Ascending aorta (tissue), 2 donors: ENCODE measurements at regions not wholly inside any gene's neighbourhood (a gene's known extent, or its start where the extent isn't known, plus 50 kb on each side); places are given as distances from the start of the nearest gene placed in this dataset.

ENCODE experiments used
- DNase-seq, 2 donors: peaks; one replicate each; pipeline ENCODE4 v3.0.0-alpha.2; 2019; ENCODE audit warnings: low spot score in 2 of 2
- H3K27ac ChIP-seq, 2 donors: fragments of 200-600 bp; sonication (generic); one replicate each; pipeline ENCODE4 v1.5.1; 2016 to 2017; ENCODE audit warnings: mild to moderate bottlenecking in 1 of 2
- H3K27me3 ChIP-seq: fragments of 200-600 bp; sonication (generic); one replicate; pipeline ENCODE4 v1.5.1; 2017
- H3K36me3 ChIP-seq, 2 donors: fragments of 200-600 bp; sonication (generic); one replicate each; pipeline ENCODE4 v1.5.1; 2016
- H3K4me1 ChIP-seq, 2 donors: fragments of 200-600 bp; sonication (generic); one replicate each; pipeline ENCODE4 v1.5.1; 2016 to 2017; ENCODE audit warnings: mild to moderate bottlenecking in 1 of 2
- H3K4me3 ChIP-seq, 2 donors: fragments of 200-600 bp; sonication (generic); one replicate each; pipeline ENCODE4 v1.5.1; 2016 to 2017; ENCODE audit warnings: mild to moderate bottlenecking in 1 of 2
- H3K9me3 ChIP-seq, 2 donors: fragments of 200-600 bp; sonication (generic); one replicate each; pipeline ENCODE4 v1.5.1; 2016
- intact Hi-C: fragments of 100-400 bp; cut with DNase I; formaldehyde crosslinking; loops from one replicate; pipeline ENCODE4 v1.15.1; 2023
- TF ChIP-seq, protein P1 (sequence below), 3 experiments: fragments of 200-600 bp in 2 of 3; fragments of 450-650 bp in 1 of 3; sonication (generic) in 2 of 3; IDR thresholded peaks; one replicate each; pipeline ENCODE4 v1.5.1; 2016 to 2019; ENCODE audit warnings: antibody characterized with exemption in 3 of 3, mild to moderate bottlenecking in 1 of 3, moderate library complexity in 1 of 3

DNA sequence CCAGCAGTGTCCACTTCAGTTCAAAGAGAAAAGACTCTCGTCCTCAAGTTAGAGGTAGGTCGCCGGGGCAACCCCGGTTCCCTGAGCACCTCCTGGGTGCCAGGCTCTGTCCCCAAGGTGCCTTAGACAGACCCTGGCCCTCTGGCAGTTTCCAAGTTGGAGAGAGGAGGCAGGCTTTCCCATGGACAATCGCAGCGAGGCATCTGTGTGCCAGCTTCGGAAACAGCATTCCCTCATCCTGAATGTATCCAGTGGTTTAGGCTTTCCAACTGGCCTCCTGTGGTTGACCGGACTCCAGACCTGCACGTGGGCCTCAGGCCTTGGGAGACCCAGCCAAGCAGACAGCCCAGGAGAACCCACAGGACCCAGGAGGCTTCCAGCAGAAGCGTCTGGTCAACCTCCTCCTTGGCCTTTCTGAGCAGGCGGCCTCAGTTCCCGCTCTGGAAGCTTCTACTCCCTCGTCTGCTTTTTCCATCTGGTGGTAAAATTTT lies 70.3 kb downstream of the KCNF1 start:
- DNase-seq: peak in 1 of 2 donors; percentile 46

DNA sequence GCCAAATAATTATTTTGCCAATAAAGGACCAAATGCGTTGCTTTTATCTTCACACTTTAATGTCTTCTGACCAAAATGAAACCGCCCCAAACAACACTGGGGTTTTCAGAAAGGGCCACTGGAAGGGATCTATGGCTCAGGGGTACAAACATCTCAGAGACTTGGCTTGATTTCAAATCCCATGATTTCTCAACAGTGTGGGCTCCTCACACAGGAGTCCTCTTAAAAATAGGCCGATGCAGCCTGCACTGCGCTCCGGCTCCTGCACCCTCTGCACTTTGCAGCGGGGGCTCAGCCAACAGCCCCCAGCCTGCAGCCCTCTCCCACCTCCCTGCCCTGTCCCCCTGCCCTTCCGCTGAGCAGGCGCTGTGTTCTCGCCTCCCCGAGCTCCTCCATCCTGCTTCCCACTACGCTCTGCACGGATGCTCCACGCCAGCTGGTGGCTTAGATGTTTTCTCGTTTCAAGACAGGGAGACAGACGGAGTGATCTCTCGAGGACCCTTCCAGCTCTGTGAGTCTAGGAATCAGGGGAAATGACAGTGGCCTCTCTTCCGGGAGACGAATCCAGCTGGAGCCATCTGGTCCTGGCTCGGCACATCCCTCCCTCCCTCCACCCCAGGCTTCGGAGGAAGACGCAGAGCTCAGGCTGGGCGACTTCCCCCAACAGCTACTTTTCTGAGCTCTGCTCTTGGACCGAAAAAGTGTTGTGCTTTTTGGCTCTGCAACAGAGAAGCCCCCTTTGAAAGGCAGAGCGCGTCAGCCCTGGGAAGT lies 71.4 kb downstream of the KCNF1 start:
- Histone ChIP-seq H3K9me3 (no peaks in the 10 kb centered on the region), H3K27ac (no peak overlapping the region), H3K27me3 (no peaks in the 10 kb centered on the region), H3K4me3 (no peak overlapping the region), H3K36me3 (no peaks in the 10 kb centered on the region), H3K4me1 (no peaks in the 10 kb centered on the region)
- TF ChIP-seq, protein P1, sequence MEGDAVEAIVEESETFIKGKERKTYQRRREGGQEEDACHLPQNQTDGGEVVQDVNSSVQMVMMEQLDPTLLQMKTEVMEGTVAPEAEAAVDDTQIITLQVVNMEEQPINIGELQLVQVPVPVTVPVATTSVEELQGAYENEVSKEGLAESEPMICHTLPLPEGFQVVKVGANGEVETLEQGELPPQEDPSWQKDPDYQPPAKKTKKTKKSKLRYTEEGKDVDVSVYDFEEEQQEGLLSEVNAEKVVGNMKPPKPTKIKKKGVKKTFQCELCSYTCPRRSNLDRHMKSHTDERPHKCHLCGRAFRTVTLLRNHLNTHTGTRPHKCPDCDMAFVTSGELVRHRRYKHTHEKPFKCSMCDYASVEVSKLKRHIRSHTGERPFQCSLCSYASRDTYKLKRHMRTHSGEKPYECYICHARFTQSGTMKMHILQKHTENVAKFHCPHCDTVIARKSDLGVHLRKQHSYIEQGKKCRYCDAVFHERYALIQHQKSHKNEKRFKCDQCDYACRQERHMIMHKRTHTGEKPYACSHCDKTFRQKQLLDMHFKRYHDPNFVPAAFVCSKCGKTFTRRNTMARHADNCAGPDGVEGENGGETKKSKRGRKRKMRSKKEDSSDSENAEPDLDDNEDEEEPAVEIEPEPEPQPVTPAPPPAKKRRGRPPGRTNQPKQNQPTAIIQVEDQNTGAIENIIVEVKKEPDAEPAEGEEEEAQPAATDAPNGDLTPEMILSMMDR (IDR thresholded peaks at IDR 0.05): no peak
- DNase-seq: peak in 1 of 2 donors; percentile 9
- intact Hi-C loops: no loop called here

More for the DNA sequence above, 70.3 kb downstream of the KCNF1 start:
- no peak overlapping the region for H3K4me3 ChIP-seq
- H3K36me3 ChIP-seq: no peaks in the 10 kb centered on the region
- H3K9me3 ChIP-seq: no peaks in the 10 kb centered on the region
- TF ChIP-seq, protein P1 (IDR thresholded peaks at IDR 0.05): no peak
- intact Hi-C loops: no loop called here
- H3K27ac ChIP-seq: no peak overlapping the region
- H3K4me1 ChIP-seq: no peaks in the 10 kb centered on the region
- no peaks in the 10 kb centered on the region for H3K27me3 ChIP-seq

DNA sequence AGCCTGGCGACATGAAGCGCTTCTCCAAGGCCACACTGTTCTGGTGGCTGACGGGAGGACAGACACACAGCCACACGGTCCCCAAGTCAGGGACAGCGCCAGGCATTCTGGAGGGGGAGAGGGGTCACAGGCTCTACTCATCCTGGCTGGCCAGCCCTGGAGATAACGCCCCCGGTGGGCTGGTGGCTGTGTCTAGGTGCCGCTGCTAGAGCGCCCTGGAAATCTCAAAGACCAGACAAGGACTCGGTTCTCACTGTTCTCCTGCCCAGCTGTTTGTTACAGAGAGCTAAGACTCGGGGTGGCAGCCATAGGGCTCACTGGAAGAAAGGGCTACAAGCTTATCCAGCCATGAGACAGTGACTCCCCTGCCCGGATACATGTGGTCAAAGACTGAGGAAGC lies 72.0 kb downstream of the KCNF1 start:
- no peaks in the 10 kb centered on the region for H3K9me3 ChIP-seq
- no peak overlapping the region for H3K4me3 ChIP-seq
- intact Hi-C loops: no loop called here
- H3K4me1 ChIP-seq: no peaks in the 10 kb centered on the region
- TF ChIP-seq, protein P1 (IDR thresholded peaks at IDR 0.05): no peak
- no peak overlapping the region for H3K27ac ChIP-seq
- no peak for DNase-seq
- no peaks in the 10 kb centered on the region for H3K27me3 ChIP-seq
- H3K36me3 ChIP-seq: no peaks in the 10 kb centered on the region

DNA sequence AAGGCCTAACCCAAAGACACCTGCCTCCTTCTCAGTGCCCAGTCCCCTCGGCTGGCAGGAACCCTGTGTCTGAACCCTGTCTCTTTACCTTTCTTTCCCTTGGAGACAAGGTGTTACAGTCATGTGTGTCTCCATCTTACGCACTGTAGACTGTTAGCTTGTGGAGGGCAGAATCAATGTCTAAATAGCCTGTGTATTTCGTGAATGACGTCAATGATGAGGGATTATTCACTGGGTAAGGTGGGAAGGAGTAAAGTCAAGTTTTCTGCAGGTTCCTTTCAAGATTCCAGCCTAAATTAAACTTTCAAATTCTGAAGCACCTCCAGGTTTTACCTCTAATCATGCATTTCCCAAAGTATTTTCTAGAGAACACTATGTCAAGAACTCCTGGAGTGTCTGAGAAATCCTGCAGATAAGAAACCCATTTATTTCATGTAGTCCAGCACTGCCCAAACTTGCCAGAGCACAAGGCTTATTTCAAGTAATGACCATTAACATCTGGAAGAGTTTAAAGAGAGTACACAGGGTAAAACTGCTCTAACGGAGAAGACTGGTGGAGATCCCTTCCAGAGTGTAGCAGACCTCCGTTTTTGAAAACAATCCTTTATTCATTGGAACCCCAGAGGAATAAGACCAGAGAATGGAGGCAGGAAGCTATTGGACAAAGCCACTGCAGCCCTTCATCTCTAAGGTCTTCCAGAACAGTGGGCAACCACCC lies 72.8 kb downstream of the KCNF1 start:
- TF ChIP-seq, protein P1 (IDR thresholded peaks at IDR 0.05): no peak
- intact Hi-C loops: no loop called here
- H3K27ac ChIP-seq: no peak overlapping the region

DNA sequence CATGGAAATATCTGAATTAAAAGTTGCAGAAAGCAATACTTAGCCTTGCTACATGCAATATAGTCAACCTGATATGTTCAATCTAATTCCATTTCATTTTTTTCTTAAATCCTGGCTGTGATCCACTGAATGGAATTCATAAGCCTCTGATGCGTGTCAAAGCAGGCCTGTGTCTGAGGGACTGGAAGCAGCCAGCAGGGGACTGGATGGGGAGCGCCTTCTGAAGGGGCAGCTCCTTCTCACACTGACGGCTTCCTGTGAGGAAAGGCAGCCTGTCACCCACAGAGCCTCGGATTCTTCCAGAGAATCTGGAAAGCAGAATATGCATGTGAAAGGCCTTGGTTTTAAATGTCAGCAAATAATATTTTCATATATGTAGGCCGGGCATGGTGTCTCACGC lies 73.5 kb downstream of the KCNF1 start:
- Histone ChIP-seq H3K4me3 (no peak overlapping the region), H3K9me3 (no peaks in the 10 kb centered on the region), H3K27me3 (no peaks in the 10 kb centered on the region), H3K36me3 (no peaks in the 10 kb centered on the region), H3K27ac (no peak overlapping the region), H3K4me1 (no peaks in the 10 kb centered on the region)
- intact Hi-C loops: no loop called here
- DNase-seq: no peak
- TF ChIP-seq, protein P1 (IDR thresholded peaks at IDR 0.05): no peak

More for the DNA sequence above, 72.8 kb downstream of the KCNF1 start:
- H3K36me3 ChIP-seq: no peaks in the 10 kb centered on the region
- H3K9me3 ChIP-seq: no peaks in the 10 kb centered on the region
- no peak overlapping the region for H3K4me3 ChIP-seq
- H3K4me1 ChIP-seq: no peaks in the 10 kb centered on the region
- H3K27me3 ChIP-seq: no peaks in the 10 kb centered on the region
- DNase-seq: no peak
